HT1080 (cell line): ENCODE measurements at regions not wholly inside any gene's neighbourhood (a gene's known extent, or its start where the extent isn't known, plus 50 kb on each side); places are given as distances from the start of the nearest gene placed in this dataset.
"Not testable (repeated sequence)": the region's sequence is repeated elsewhere in the genome, so short reads cannot be mapped to it uniquely, and the experiment has no call there.

Experiments
- DNase-seq: peaks from one replicate; pipeline ENCODE4 v3.0.0-alpha.2; 2015; ENCODE audit warnings: low read depth

- no peak for DNase-seq
Measured at GRCh38 chr15:26261413-26261812, 398.3 kb upstream of the ATP10A start.

- peak; percentile 23 for DNase-seq
Measured at GRCh38 chr15:26260517-26261133, 397.5 kb upstream of the ATP10A start.

GRCh38 chr15:26259581-26259980 lies 396.5 kb upstream of the ATP10A start:
- no peak for DNase-seq

DNA sequence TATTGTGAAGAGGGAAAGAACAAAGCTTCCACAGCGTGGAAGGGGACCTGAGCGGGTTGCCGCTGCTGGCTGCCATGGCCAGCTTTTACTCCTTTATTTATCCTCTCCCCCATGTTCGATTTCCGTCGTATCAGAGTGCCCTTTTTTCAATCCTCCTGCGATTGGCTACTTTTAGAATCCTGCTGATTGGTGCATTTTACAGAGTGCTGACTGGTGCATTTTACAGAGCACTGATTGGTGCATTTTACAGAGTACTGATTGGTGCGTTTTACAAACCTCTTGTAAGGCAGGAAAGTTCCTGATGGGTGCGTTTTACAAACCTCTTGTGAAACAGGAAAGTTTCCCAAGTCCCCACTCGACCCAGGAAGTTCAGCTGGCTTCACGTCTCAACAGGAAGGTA lies 381.7 kb upstream of the ATP10A start:
- DNase-seq, result peak; percentile 4

DNA sequence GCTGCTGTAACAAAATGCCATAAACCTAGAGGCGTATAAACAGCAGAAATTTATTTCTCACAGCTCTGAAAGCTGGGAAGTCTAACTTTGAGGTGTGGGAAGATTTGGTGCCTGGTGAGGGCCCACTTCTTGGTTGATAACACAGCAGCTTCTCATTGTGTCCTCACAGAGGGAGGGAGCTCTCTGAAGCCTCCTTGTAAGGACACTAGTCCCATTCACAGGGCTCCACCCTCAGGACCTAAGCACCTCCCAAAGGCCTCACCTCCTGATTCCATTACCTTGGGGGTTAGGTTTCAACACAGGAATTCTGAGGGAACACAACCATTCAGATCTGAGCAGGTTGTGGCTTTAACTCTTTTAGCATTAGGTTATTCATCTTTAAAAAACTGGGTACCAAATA lies 380.3 kb upstream of the ATP10A start:
- no peak for DNase-seq

DNA sequence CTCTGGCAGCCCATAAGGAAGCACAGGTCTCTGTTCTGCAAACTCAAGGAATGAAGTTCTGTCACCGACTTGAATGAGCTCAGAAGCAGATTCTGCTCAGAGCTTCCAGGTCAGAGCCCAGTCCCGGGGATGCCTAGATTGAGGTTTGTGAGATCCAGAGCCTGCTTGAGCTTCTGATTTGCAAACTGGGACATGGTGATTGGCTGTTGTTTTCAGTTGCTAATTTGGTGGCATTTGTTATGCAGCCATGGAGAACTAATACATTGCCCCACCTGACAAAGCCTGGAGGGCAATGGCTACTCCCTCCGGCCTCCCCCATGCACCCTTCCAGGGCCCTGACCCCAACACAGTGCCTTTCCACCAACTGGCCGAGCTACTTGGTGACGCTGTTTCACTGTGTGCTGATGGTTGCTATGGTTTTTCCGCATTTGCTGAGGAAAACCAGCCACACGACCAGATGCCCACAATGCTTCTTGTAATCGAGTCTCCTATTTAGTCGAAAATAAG lies 379.5 kb upstream of the ATP10A start:
- no peak for DNase-seq

GRCh38 chr15:26235864-26236263 lies 372.7 kb upstream of the ATP10A start:
- DNase-seq, result no peak

DNA sequence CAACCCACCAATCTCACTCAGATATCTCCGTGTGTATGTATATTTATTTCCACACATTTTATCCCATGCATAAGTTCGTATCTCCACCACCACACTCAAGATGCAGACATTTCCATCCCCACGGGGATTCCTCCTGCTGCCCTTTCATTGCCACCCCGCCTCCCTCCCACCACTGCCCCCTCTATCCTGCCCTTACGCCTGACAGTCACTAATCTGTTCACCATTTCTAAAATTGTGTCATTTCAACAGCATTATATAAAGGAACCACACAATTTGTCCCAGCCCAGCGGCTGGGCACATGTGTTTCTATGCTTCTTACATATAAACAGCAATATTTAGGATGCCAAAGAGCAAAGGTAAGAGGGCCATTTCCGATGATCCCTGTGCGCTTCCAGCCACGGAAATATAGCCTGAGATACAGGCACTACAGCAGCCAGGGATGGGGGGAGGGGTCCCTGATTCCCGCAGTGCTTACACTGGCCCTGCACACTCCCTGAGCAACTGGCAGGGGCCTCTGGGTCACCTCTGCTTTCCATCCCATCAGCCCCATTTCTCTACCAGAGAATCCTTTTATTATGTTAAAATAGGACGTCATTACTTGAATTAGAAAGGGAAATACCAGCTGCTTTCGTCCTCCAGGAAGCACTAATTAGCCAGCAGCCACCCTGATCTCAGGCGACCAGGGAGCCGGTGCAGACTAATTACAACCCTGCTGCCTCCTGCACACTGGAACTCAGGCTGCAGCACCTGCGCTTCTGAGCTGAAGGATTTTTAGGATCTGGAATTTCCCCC lies 372.0 kb upstream of the ATP10A start:
- no peak for DNase-seq

- DNase-seq, result no peak
Measured at GRCh38 chr15:26232691-26233090, 369.6 kb upstream of the ATP10A start.

GRCh38 chr15:26231096-26231495 lies 368.0 kb upstream of the ATP10A start:
- no peak for DNase-seq

DNA sequence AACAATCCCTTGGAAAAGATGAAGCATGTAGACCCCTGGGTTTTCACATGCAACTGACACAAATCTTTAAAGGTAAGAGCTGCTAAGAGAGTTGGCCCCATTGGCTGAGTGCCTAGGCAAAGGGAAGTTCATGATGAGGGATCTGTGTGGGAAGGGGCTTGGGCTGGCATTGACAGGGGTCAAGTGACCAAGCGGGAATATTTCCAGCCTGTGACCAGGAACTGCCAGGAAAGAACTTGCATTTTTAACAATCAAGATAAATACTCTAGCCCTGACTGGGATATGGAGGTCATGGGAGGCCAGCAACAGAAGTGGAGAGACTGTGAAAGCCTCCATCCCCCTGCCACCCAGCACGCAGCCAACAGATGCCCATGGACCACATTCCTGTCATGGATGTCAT lies 361.1 kb upstream of the ATP10A start:
- no peak for DNase-seq

GRCh38 chr15:26223720-26224119 lies 360.6 kb upstream of the ATP10A start:
- DNase-seq, result no peak

DNA sequence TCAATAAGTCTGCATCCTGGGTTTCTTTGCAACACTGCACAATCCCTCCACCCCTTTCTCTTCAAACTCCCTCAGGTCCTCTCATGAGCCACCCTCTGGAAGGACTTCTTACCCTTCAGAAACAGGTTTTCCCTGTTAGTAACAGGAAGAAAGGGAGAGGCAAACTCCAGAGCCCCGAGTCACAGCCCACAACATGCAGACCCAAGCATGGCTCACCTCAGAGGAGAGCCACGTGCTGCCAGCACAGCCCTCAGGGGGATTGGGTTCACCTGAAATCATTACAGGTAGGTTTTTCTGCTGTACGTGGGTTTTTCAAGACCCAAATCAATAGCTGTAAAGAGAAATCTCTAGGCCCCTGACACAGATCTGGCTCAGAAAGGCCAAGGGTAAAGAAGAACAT lies 359.7 kb upstream of the ATP10A start:
- no peak for DNase-seq

- not testable (repeated sequence) for DNase-seq
Measured at GRCh38 chr15:26217043-26217442, 353.9 kb upstream of the ATP10A start.

GRCh38 chr15:26214290-26214689 lies 351.2 kb upstream of the ATP10A start:
- no peak for DNase-seq

DNA sequence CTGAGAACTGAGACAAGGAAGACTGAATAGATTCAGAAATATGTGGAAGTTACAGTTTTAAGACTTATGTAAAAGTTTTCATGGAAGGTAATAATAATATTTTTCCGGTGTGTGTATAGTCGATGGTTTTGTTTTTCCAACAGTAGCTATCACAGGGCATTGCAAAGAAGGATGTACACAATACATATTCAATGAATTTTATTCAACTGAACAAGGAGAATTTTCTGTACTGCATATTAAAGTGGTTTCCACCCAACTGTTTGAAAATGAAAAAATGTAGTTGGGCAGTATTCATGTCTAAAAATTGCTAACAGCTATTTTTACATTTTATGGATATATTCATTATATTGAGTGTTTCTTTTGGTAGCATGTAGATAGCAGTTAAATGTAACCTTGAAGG lies 350.3 kb upstream of the ATP10A start:
- no peak for DNase-seq

GRCh38 chr15:26212109-26212508 lies 349.0 kb upstream of the ATP10A start:
- DNase-seq, result no peak

DNA sequence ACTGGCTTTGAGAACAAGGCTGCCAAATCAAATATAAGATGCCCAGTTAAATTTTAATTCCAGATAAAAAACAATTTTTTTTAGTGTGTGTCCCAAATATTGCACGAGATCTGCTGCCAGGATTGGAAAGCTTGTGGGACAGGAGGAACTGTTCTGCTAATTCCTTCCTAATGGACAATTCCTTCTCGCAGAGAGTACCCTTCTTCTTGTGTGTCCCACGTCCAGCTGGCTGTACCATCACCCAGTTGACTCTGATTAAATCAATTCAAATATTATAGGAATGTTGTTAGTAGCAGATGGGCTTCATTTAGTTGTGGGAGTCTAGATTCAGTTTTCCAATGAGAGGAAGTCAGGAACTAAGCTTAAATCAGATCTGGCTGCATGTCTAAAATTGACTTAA lies 347.9 kb upstream of the ATP10A start:
- DNase-seq, result no peak

- no peak for DNase-seq
Measured at GRCh38 chr15:26201177-26201858, 338.2 kb upstream of the ATP10A start.

- no peak for DNase-seq
Measured at GRCh38 chr15:26200427-26200826, 337.3 kb upstream of the ATP10A start.

GRCh38 chr15:26197719-26198118 lies 334.6 kb upstream of the ATP10A start:
- DNase-seq, result no peak

- DNase-seq, result no peak
Measured at GRCh38 chr15:26197060-26197459, 333.9 kb upstream of the ATP10A start.
